Spleen (tissue), 11 donors: ENCODE measurements at regions not wholly inside any gene's neighbourhood (a gene's known extent, or its start where the extent isn't known, plus 50 kb on each side); places are given as distances from the start of the nearest gene placed in this dataset.

Experiments
- DNase-seq: peaks from one replicate; pipeline ENCODE4 v3.0.0-alpha.2; 2020
- H3K27ac ChIP-seq, 8 donors: fragments of 200-600 bp; sonication (generic) in 7 of 8; 1 replicate in 4 of 8; 2 replicates in 4 of 8; pipeline versions ENCODE4 v1.5.0 to v1.8.0; 2016 to 2021; ENCODE audit warnings: inconsistent platforms in 4 of 8, mild to moderate bottlenecking in 4 of 8, moderate library complexity in 1 of 8
- H3K27me3 ChIP-seq, 7 donors: fragments of 200-600 bp; sonication (generic) in 6 of 7; replicated peaks in 1 of 7; 1 replicate in 4 of 7; 2 replicates in 3 of 7; pipeline versions ENCODE4 v1.5.0 to v1.8.0; 2016 to 2021; ENCODE audit warnings: inconsistent platforms in 3 of 7, mild to moderate bottlenecking in 1 of 7
- H3K36me3 ChIP-seq, 6 donors: fragments of 200-600 bp; sonication (generic) in 5 of 6; 1 replicate in 4 of 6; 2 replicates in 2 of 6; pipeline versions ENCODE4 v1.5.0 to v1.8.0; 2016 to 2021; ENCODE audit warnings: inconsistent platforms in 2 of 6
- H3K4me1 ChIP-seq, 6 donors: fragments of 200-600 bp; sonication (generic) in 5 of 6; 1 replicate in 3 of 6; 2 replicates in 3 of 6; pipeline versions ENCODE4 v1.5.0 to v1.8.0; 2016 to 2021; ENCODE audit warnings: inconsistent platforms in 3 of 6
- H3K4me3 ChIP-seq, 8 donors: fragments of 200-600 bp; sonication (generic) in 7 of 8; 1 replicate in 4 of 8; 2 replicates in 4 of 8; pipeline versions ENCODE4 v1.5.0 to v1.8.0; 2016 to 2021; ENCODE audit warnings: inconsistent platforms in 4 of 8, mild to moderate bottlenecking in 4 of 8, moderate library complexity in 2 of 8
- H3K9me3 ChIP-seq, 8 donors: fragments of 200-600 bp; sonication (generic) in 7 of 8; 1 replicate in 4 of 8; 2 replicates in 4 of 8; pipeline versions ENCODE4 v1.5.0 to v1.8.0; 2016 to 2021; ENCODE audit warnings: inconsistent platforms in 4 of 8
- POLR2A ChIP-seq, 3 donors: fragments of 450-650 bp; IDR thresholded peaks; one replicate each; pipeline ENCODE4 v1.5.1; 2017; ENCODE audit warnings: antibody characterized with exemption in 3 of 3, mild to moderate bottlenecking in 1 of 3
- POLR2AphosphoS5 ChIP-seq, 3 donors: sonication (generic); formaldehyde crosslinking; IDR thresholded peaks; one replicate each; pipeline ENCODE4 v1.5.1; 2017; ENCODE audit warnings: antibody characterized with exemption in 3 of 3
- WGBS, 5 donors: extraction: QIAGEN DNeasy Blood & Tissue Kit in 3 of 5; methylation state at CpG; one replicate each; pipeline versions ENCODE4 v1.1.5 to v1.1.7; 2013 to 2018; 5-methylcytosine and 5-hydroxymethylcytosine counted together
- intact Hi-C: fragments of 100-400 bp; cut with DNase I; formaldehyde crosslinking; loops from one replicate; pipeline ENCODE4 v1.15.0; 2023; ENCODE audit warnings: low total_unique reads
- TF ChIP-seq, protein P1 (sequence below), 11 experiments: fragments of 200-600 bp in 7 of 11; fragments of 450-650 bp in 4 of 11; sonication (generic) in 4 of 11; IDR thresholded peaks in 8 of 11; conservative IDR thresholded peaks in 3 of 11; 1 replicate in 7 of 11; 2 replicates in 4 of 11; pipeline versions ENCODE4 v1.4.0 to v1.8.0; 2016 to 2021; ENCODE audit warnings: antibody characterized with exemption in 11 of 11, inconsistent platforms in 4 of 11, mild to moderate bottlenecking in 1 of 11
- donor health status: healthy with polysubstance abuse.
- donor health status: DM: no; HTN: no; CAD: no; lungs with moderate emphysema.
- donor health status: DM: no; HTN: no; CAD: no.
- donor health status: Bipolar disorder and iron deficiency.
- donor health status: healthy.
- donor health status: DM: no; HTN: no; CAD: no.
- donor health status: DM: yes; HTN: yes; CAD: no.

GRCh38 chr4:125042041-125042440, 272.7 kb upstream of the FAT4 start:
- no peak for DNase-seq
- no peaks in the 10 kb centered on the region for H3K4me1 ChIP-seq
- TF ChIP-seq POLR2A (IDR thresholded peaks at IDR 0.05) (no peak), POLR2AphosphoS5 (IDR thresholded peaks at IDR 0.05) (no peak)
- intact Hi-C loops: no loop called here
- H3K27me3 ChIP-seq: no peaks in the 10 kb centered on the region
- H3K9me3 ChIP-seq: peaks cover 0 to 2% (median 0%) of the 10 kb centered on the region in 8 donors
- no peaks in the 10 kb centered on the region for H3K36me3 ChIP-seq
- H3K4me3 ChIP-seq: no peak overlapping the region
- H3K27ac ChIP-seq: no peak overlapping the region
- 84 to 92% (median 90%) methylated on average over 3 of the region's 3 CpGs for WGBS, 5 donors

DNA sequence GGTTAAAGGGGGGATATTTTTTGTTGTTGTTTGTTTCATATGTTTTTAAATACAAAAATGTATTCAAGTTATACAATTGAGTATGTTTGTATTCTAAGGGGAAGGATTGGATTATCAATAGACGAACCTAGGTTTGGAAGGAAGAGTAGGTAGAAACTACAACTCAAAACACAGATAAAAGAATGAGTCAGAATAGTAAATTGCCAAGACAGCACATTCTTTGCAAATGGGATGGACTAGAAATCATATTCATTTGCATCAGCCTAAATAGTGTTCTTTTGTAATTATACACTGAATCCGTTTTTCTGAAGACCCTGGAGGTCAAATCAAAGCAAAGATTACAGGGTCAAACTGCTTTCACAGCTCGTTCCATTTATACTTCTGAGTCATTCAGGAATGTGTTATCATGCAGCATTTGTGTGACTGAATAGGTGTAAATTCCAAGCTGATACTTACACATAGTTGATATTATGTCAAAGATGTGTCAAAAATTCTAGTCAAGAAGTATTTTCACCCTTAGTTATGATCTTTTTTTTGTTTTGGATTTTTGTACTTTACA, 273.3 kb upstream of the FAT4 start:
- Histone ChIP-seq H3K4me1 (no peaks in the 10 kb centered on the region), H3K4me3 (no peak overlapping the region), H3K27me3 (no peaks in the 10 kb centered on the region), H3K27ac (no peak overlapping the region), H3K36me3 (no peaks in the 10 kb centered on the region), H3K9me3 (no peaks in the 10 kb centered on the region)
- no peak for DNase-seq
- TF ChIP-seq, protein P1, sequence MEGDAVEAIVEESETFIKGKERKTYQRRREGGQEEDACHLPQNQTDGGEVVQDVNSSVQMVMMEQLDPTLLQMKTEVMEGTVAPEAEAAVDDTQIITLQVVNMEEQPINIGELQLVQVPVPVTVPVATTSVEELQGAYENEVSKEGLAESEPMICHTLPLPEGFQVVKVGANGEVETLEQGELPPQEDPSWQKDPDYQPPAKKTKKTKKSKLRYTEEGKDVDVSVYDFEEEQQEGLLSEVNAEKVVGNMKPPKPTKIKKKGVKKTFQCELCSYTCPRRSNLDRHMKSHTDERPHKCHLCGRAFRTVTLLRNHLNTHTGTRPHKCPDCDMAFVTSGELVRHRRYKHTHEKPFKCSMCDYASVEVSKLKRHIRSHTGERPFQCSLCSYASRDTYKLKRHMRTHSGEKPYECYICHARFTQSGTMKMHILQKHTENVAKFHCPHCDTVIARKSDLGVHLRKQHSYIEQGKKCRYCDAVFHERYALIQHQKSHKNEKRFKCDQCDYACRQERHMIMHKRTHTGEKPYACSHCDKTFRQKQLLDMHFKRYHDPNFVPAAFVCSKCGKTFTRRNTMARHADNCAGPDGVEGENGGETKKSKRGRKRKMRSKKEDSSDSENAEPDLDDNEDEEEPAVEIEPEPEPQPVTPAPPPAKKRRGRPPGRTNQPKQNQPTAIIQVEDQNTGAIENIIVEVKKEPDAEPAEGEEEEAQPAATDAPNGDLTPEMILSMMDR (IDR thresholded peaks at IDR 0.05 in 8 of 11, conservative IDR thresholded peaks at IDR 0.05 in 3 of 11): no peak
- TF ChIP-seq POLR2A (IDR thresholded peaks at IDR 0.05): no peak
- no peak for TF ChIP-seq POLR2AphosphoS5 (IDR thresholded peaks at IDR 0.05)
- intact Hi-C loops: no loop called here
- WGBS, 5 donors: 49 to 69% (median 54%) methylated on average over 3 of the region's 3 CpGs

DNA sequence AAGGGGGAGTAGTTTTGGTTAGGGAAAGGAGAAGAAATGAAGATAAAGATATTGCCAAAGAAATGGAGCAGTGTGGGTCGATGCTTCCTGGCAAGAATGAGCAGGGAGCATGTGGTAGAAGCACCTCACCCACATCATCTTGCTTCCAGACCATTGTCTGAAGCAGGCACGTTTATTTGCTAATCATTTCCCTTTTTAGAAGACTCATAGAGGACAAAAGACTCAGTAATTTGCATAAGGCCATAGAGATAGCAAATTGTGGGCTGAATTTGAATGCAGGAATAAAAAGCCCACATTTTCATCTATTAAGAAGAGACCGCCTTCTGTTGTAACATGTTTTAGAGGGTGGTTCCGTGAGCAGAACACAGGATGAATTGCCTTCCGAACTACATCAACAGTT, 275.2 kb upstream of the FAT4 start:
- TF ChIP-seq, protein P1 (IDR thresholded peaks at IDR 0.05 in 8 of 11, conservative IDR thresholded peaks at IDR 0.05 in 3 of 11): no peak
- TF ChIP-seq POLR2A (IDR thresholded peaks at IDR 0.05): no peak
- no peak for TF ChIP-seq POLR2AphosphoS5 (IDR thresholded peaks at IDR 0.05)
- Histone ChIP-seq H3K27me3 (no peaks in the 10 kb centered on the region), H3K9me3 (peaks cover 0 to 8% (median under 1%) of the 10 kb centered on the region in 8 donors), H3K4me3 (no peak overlapping the region), H3K36me3 (no peaks in the 10 kb centered on the region), H3K27ac (no peak overlapping the region), H3K4me1 (no peaks in the 10 kb centered on the region)
- intact Hi-C loops: no loop called here
- no peak for DNase-seq
- WGBS, 5 donors: 64 to 83% (median 77%) methylated on average over 5 of the region's 5 CpGs

- 69 to 79% (median 73%) methylated on average over 6 of the region's 6 CpGs for WGBS, 5 donors
- Histone ChIP-seq H3K27ac (no peak overlapping the region), H3K27me3 (no peaks in the 10 kb centered on the region), H3K4me3 (no peak overlapping the region), H3K36me3 (no peaks in the 10 kb centered on the region), H3K9me3 (peaks cover 0 to 13% (median 7%) of the 10 kb centered on the region in 8 donors), H3K4me1 (no peaks in the 10 kb centered on the region)
- DNase-seq: no peak
- intact Hi-C loops: no loop called here
- TF ChIP-seq POLR2AphosphoS5 (IDR thresholded peaks at IDR 0.05): no peak
- TF ChIP-seq POLR2A (IDR thresholded peaks at IDR 0.05): no peak
- TF ChIP-seq, protein P1 (IDR thresholded peaks at IDR 0.05 in 8 of 11, conservative IDR thresholded peaks at IDR 0.05 in 3 of 11): no peak
These were observed 291.8 kb upstream of the FAT4 start for GRCh38 chr4:125022855-125023501.
